SKM-1 (cell line): ENCODE measurements at regions not wholly inside any gene's neighbourhood (a gene's known extent, or its start where the extent isn't known, plus 50 kb on each side); places are given as distances from the start of the nearest gene placed in this dataset.
"Not testable (repeated sequence)": the region's sequence is repeated elsewhere in the genome, so short reads cannot be mapped to it uniquely, and the experiment has no call there.

Source experiments
- DNase-seq: peaks from one replicate; lab custom pipeline; 2025; ENCODE audit not compliant: unreplicated experiment; lab: John Stamatoyannopoulos, UW

- DNase-seq = no peak
Observed at GRCh38 chr20:4441871-4442270, 192.8 kb upstream of the ADRA1D start.

- no peak for DNase-seq
Observed at GRCh38 chr20:4441191-4441590, 192.1 kb upstream of the ADRA1D start.

GRCh38 chr20:4439461-4439860, 190.4 kb upstream of the ADRA1D start:
- no peak for DNase-seq

- no peak for DNase-seq
Observed at GRCh38 chr20:4437131-4437530, 188.0 kb upstream of the ADRA1D start.

GRCh38 chr20:4435671-4436455, 186.8 kb upstream of the ADRA1D start:
- DNase-seq = no peak

DNA sequence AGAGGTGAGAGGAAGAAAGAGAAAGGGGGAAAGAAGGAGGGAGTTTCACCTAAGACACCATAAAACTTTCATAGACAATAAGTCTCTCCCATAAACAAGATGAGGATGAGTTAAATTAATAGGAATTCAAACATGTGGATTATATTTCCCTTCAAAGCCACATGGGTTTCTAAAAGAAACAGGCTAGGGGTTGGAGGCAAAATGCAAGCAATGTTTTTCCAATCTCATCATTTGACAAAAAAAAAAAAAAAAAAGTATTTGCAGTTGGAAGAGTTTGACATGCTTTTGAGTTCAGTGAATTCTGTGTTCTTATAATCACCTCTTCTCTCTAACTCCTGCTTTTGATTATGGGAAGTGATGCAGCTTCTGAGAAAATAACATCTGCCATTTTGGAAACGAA, 186.1 kb upstream of the ADRA1D start:
- DNase-seq = no peak

DNA sequence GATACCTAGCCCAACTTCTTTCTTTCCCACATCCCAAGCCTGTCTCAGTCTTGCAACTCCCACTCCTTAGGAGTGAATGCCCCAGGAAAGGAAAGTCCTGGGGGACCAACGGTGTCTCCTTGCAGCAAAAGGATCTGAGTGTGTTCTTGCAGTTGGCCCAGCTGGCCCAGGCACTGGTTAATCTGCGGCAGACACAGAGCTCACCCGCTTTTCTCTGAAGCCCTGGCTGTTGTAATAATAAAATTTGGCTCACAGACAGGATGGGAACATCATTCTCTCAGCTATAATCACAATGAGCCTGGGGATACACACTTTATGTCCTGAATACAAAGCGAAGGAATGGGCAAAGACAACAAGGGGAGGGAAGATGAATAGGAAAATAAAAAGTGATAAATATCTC, 185.6 kb upstream of the ADRA1D start:
- DNase-seq = no peak

DNA sequence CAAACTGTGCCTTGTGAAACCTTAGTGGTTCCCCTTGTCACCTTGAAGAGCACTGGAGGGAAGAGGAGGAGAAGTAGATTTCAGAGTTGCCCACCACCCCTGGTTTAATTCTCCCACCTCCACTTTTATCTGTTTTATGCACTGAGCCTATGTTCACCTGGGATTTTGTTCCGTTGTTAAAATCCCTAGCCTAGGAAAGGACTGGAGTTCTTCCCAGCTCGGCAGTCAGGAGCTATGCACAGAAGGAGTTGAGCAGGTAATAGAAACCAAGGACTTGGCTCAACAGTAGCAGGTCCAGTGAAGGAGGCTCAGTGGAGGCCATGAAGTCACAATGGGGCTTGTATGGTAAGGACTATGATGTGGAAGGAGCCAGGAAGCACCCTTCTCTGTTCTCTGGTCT, 182.4 kb upstream of the ADRA1D start:
- DNase-seq = no peak

- not testable (repeated sequence) for DNase-seq
Observed at GRCh38 chr20:4430826-4431225, 181.7 kb upstream of the ADRA1D start.

GRCh38 chr20:4427940-4428586, 179.0 kb upstream of the ADRA1D start:
- no peak for DNase-seq

- DNase-seq = no peak
Observed at GRCh38 chr20:4418141-4418540, 169.1 kb upstream of the ADRA1D start.

- no peak for DNase-seq
Observed at GRCh38 chr20:4415281-4415680, 166.2 kb upstream of the ADRA1D start.

- no peak for DNase-seq
Observed at GRCh38 chr20:4413314-4414049, 164.4 kb upstream of the ADRA1D start.

DNA sequence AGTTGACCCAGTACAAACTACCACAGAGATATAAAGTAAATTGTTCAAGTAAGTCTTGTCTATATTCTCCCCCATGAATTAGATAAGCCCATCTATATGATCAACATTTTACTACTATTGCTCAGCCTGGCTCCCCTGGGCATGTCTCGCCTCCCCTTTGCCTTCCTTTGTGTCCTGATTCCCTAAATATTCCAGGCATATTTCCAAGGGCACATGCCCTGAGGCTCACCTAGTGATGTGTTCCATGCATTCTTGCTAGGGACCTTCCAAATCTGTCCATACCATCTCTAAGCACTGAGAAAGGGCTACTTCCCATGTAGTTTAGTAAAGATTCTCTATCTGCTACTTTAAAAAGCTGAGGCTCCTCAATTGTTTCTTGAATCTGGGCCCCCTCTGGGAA, 163.1 kb upstream of the ADRA1D start:
- DNase-seq = no peak

GRCh38 chr20:4411744-4412143, 162.7 kb upstream of the ADRA1D start:
- DNase-seq = no peak

DNA sequence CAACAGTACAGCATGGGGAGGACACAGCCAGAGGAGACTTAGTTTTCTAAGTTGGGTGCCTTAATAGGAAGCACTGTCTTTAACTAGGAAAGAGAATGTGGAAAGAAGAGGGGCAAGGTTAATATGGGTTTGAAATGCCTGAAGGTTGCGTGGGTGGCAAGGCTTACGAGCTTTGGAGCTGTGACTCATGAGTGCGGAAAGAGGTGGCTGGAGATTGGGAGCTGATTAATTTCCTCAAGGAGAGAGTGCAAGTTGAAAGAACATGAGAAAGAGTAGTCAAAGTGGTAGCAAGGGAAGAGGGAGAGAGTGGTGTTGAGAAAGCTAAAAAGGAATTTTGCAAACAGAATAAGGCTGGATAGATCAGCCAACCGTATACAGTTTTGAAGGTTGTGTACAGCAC, 157.5 kb upstream of the ADRA1D start:
- DNase-seq = no peak

DNA sequence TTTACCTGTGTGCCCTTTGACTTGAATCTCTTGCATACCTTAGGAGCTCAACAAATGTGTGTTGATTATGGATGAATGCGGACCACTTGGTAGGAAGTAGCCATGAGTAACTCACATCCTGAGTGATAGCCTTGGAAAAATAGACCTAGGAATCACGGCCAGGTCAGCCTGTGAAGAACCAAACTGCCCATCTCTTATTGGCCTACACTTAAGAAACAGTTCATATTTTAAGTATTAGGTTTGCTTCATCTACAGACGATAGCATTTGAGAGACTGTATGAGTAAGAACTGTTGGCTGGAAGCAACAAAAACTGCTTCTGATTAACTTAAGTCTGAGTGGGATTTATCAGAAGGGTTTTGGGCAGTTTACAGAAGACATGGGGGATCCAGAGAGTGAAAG, 152.5 kb upstream of the ADRA1D start:
- DNase-seq = no peak

DNA sequence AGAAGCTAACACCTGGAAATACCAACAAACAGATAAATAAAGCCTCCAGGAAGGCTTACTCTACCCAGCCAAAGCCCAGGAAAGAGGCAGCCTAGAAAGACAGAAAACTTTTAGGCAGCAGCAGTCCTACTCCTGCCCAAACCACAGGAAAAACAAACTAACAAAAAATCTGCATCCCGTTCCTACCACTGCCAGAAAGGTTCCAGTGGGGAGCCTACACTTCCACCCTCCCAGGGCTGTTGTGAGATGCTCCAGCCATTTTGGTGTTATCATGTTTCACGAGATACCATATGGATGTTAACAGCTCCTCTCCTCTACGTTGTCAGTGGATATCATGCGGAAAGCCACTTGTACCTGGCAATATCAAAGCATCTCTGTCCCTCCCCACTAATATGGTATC, 135.9 kb upstream of the ADRA1D start:
- DNase-seq = no peak

- no peak for DNase-seq
Observed at GRCh38 chr20:4383961-4384360, 134.9 kb upstream of the ADRA1D start.

DNA sequence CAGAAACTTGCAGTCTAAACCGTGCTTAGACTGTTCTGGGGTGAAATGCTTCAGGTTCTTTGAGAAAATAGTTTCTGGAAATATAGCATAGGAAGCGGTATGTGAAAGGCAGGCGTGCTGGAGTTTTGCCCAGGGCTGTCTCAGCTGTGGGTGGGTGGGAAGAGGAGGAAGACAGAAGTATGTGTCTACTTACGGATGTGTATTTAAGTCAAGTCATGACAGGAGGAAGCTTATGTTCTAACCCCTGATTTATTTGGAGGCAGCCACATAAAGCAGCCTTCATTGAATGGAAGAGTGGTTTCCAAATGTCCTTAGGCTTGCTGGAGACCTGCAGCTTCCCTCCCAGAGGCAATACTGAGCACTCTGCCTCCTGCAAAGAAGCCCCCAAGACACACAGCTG, 126.8 kb upstream of the ADRA1D start:
- no peak for DNase-seq

DNA sequence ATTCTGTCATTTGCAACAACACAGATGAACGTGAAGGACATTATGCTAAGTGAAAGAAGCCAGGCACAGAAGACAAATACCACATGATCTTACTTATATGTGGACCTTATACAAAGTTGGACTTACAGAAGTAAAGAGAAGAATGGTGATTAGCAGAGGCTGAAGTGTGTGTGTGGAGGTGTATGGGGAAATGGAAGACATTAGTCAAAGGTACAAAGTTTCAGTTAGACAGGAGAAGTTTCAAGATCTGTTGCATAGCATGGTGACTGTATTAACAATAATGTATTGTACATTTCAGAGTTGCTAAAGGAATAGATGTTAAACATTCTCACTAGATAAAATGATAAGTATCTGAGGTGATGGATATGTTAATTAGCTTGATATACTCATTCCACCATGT, 124.4 kb upstream of the ADRA1D start:
- no peak for DNase-seq

DNA sequence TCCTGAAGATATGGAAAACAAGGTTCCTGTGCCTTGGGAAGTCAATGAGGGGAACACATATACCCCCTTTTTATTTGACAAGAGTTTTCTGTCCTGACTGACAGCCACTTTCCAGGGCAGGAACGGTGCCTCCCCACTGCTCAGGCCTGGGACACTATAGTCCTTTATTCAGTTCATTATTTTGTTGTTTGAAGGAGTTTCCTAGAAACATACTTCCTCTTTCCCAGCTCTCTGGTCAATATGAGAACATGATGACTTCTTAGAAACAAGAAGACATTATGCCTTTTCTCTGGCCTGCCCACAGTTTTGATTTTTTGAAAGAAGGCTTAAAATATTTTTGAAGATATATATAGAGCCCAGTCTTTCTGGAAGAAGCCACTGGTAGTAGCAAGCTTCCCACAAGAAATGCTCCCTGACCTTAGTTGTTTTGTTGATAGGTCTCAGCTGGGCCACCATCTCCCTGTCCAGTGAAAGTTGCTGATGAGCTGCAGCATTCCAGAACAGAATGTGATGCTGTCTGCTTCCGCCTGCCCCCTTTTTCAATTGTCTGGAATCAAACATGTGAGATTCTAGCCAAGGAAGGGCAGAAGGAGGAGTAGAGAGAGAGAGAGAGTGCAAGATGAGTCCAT, 122.7 kb upstream of the ADRA1D start:
- DNase-seq = no peak
